ENCODE measurements at regions not wholly inside any gene's neighbourhood (a gene's known extent, or its start where the extent isn't known, plus 50 kb on each side); places are given as distances from the start of the nearest gene placed in this dataset.

GRCh38 chr9:78462611-78463010, 165.7 kb downstream of the PSAT1 start:
- TF ChIP-seq CTCF (conservative IDR thresholded peaks at IDR 0.05): no peak
- no peak for TF ChIP-seq ZFX (IDR thresholded peaks at IDR 0.05)
